Colonic mucosa (tissue), 4 donors: ENCODE measurements at regions not wholly inside any gene's neighbourhood (a gene's known extent, or its start where the extent isn't known, plus 50 kb on each side); places are given as distances from the start of the nearest gene placed in this dataset.

Source experiments
- DNase-seq: peaks from one replicate; pipeline ENCODE4 v3.0.0-alpha.2; 2020
- H3K27ac ChIP-seq: fragments of 200-600 bp; one replicate; pipeline ENCODE4 v1.8.0; 2021
- H3K27me3 ChIP-seq: fragments of 200-600 bp; one replicate; pipeline ENCODE4 v1.8.0; 2021
- H3K36me3 ChIP-seq: fragments of 200-600 bp; one replicate; pipeline ENCODE4 v1.8.0; 2021
- H3K4me1 ChIP-seq: fragments of 200-600 bp; one replicate; pipeline ENCODE4 v1.8.0; 2021; ENCODE audit warnings: mild to moderate bottlenecking
- H3K4me3 ChIP-seq: fragments of 200-600 bp; one replicate; pipeline ENCODE4 v1.8.0; 2021
- H3K9ac ChIP-seq, 2 donors: one replicate each; pipeline ENCODE4 v1.7.0; 2013; ENCODE audit warnings: control low read depth in 2 of 2, low read depth in 2 of 2, low read length in 2 of 2
- H3K9me3 ChIP-seq: fragments of 200-600 bp; one replicate; pipeline ENCODE4 v1.8.0; 2021
- CTCF ChIP-seq: fragments of 200-600 bp; IDR thresholded peaks from one replicate; pipeline ENCODE4 v1.8.0; 2022; ENCODE audit warnings: antibody characterized with exemption, mild to moderate bottlenecking
- intact Hi-C: fragments of 100-400 bp; cut with DNase I; formaldehyde crosslinking; loops from one replicate; pipeline ENCODE4 v1.14.1; 2022
- donor health status: healthy.
- donor health status: DM: no; HTN: no; CAD: no.
- donor health status: DM: no; HTN: no; CAD: no.

DNA sequence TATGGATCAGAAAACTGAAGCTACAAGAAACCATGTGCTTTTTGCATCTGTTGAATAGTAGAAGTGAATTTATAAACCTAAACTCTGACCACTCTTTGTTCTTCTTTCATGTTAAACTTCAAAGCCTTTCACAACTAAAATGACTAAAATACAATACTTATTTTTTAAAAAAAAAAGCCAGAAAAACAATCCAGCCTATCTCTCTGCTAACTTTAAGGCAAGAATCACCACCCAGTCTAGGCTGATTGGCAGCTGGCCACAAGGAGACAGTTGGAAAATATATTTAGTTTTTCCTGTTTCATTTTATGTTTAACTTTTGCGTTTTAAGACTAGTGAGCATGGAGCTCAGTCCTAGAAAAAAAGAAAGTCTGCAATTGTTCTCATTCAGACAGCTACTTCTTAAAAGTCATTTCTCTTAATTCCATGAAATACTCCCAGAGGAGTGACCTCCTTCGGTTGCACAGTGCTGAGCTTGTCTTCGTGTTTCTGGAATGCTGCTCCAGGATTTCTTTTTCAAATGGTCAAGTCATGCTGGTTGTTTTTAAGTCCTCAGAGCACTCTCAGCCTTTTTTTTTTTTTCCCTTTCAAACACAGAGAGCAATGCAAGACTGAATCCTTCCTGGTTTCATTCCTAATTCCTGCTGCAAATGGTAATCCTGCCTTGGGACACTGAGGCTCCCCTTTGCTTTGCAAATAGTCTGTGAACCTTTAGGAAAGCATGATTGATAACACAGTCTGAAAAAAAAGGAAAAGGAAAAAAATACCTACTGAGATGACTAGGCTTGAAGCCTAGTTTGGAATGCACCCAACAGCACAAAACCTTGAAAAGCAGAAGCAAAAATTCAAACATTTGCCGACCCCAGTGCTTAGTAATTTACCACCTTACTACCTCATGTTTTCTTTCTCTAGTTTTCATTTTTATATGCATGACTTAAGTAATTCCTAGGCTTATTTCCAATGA, 233.3 kb upstream of the DAAM1 start:
- Histone ChIP-seq H3K27ac (no peak overlapping the region), H3K27me3 (no peaks in the 10 kb centered on the region), H3K4me3 (no peak overlapping the region), H3K36me3 (no peaks in the 10 kb centered on the region), H3K9ac (no peak overlapping the region), H3K9me3 (no peaks in the 10 kb centered on the region), H3K4me1 (no peaks in the 10 kb centered on the region)
- DNase-seq = peak; percentile 48
- intact Hi-C loops = no loop called here
- TF ChIP-seq CTCF = no peak

DNA sequence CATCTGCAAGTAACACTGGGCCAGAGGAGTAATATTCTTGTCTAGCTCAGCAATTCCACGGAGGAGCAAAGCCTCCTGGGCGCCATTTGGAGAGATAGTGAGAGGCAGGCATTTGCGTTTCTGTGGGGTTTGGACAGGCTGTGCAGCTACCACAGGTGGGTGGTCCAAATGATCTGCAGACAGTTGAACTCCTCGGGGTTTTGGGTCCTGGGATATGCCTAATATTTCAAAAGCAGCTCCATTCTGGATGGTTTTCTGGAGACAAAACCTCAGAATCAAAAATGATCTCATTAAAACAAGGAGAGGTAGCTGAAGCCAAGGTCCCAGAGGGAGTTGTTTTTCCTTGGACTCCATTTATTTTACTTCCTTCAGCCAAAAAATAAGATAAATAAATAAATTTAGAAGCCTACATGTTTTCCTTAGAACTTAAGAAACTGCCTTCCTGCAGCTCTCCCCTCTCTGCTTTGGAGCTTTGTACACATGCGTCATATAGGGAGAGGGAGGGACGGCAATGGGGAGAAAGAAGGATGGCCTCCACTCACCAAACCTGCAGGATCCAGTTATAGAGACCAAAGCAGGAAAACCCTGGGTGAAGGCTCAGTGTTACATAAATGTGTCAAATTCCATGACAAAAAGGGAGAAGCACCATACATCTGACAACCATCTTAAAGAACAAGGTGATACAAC, 227.3 kb upstream of the DAAM1 start:
- no peak for DNase-seq
- H3K9me3 ChIP-seq = no peaks in the 10 kb centered on the region
- no peaks in the 10 kb centered on the region for H3K36me3 ChIP-seq
- no peak overlapping the region for H3K9ac ChIP-seq
- H3K4me1 ChIP-seq = no peaks in the 10 kb centered on the region
- H3K4me3 ChIP-seq = no peak overlapping the region
- H3K27ac ChIP-seq = no peak overlapping the region
- no peak for TF ChIP-seq CTCF
- H3K27me3 ChIP-seq = no peaks in the 10 kb centered on the region
- intact Hi-C loops = no loop called here

DNA sequence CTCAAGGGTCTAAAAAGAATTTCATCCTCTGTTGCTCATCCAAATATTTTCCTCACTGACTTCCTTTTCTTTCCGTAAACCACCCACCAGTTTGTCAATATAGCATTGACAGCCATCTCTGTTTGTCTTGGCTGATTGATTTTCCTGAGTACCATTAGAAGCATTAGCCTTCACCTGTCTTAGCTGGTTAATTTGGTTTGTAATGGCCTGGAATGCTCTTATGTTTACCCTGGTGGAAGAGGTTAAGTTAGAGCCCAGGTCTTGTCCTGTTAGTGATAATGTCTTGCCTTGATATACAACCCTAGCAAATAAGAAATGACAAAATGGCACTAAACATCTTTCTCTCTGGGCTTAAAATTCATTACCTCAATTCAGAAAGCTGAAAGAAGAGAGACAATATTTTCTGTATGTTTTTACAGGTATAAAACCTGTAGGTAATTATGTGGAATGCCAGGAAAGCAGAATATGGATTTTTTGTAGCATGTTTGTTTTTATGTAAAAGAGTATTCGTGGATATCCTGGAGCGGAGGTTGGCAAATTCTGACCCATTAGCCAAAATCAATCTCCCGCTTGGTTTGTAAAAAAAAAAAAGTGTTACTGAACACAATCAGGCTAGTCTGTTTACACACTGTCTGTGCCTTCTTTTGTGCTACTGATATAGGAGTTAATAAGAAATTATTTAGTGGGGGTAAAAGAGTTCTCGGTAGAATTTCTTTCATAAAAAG, 224.4 kb upstream of the DAAM1 start:
- no peak overlapping the region for H3K9ac ChIP-seq
- TF ChIP-seq CTCF = no peak
- H3K27ac ChIP-seq = no peak overlapping the region
- H3K4me1 ChIP-seq = no peaks in the 10 kb centered on the region
- no peak for DNase-seq
- no peaks in the 10 kb centered on the region for H3K36me3 ChIP-seq
- intact Hi-C loops = no loop called here
- no peaks in the 10 kb centered on the region for H3K27me3 ChIP-seq
- H3K4me3 ChIP-seq = no peak overlapping the region
- no peaks in the 10 kb centered on the region for H3K9me3 ChIP-seq

DNA sequence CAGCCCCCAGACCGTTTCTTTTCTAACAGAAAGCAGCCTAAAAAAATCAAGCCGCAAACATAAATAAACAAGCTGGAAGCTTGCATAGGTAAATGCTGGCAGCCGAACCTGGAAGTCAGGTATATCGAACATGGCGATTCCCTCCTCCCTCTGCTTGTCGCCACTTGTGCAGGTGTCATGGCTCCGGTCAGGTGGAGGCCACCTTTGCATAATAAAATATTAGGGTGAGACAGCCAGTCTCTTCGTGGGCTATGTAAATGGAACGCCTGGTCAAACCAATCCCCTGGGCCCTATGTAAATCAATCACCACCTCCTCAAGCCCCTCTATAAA, 223.9 kb upstream of the DAAM1 start:
- H3K27me3 ChIP-seq = no peaks in the 10 kb centered on the region
- H3K9ac ChIP-seq = no peak overlapping the region
- no peak for TF ChIP-seq CTCF
- H3K4me3 ChIP-seq = no peak overlapping the region
- H3K36me3 ChIP-seq = no peaks in the 10 kb centered on the region
- H3K27ac ChIP-seq = no peak overlapping the region
- no peaks in the 10 kb centered on the region for H3K4me1 ChIP-seq
- intact Hi-C loops = no loop called here
- no peak for DNase-seq
- H3K9me3 ChIP-seq = no peaks in the 10 kb centered on the region

DNA sequence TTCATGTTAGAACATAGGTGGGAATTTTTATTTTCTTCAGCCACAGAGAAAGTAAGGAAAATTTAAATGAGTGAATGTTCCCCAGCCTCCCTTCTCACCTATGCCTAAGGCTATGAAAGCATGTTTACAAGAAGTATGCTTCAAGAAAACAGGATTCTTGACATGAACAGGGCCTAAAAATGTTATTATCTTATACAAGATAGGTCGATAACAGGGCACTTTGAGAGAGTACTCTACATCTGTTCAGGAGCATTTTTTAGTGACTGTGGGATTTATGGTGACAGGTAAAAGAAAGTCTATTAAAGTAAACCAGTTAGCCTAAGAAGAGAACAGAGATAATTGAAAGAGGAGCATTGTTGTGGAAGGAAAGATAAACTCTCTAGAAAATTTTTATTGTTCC, 222.9 kb upstream of the DAAM1 start:
- intact Hi-C loops = no loop called here
- no peaks in the 10 kb centered on the region for H3K9me3 ChIP-seq
- no peaks in the 10 kb centered on the region for H3K4me1 ChIP-seq
- no peak for DNase-seq
- H3K9ac ChIP-seq = no peak overlapping the region
- TF ChIP-seq CTCF = no peak
- H3K36me3 ChIP-seq = no peaks in the 10 kb centered on the region
- H3K27me3 ChIP-seq = no peaks in the 10 kb centered on the region
- H3K27ac ChIP-seq = no peak overlapping the region
- no peak overlapping the region for H3K4me3 ChIP-seq
